NCI-H187 (cell line): ENCODE measurements at regions not wholly inside any gene's neighbourhood (a gene's known extent, or its start where the extent isn't known, plus 50 kb on each side); places are given as distances from the start of the nearest gene placed in this dataset.
"Not testable (repeated sequence)": the region's sequence is repeated elsewhere in the genome, so short reads cannot be mapped to it uniquely, and the experiment has no call there.

Experiments used
- DNase-seq, 2 experiments: peaks; one replicate each; lab custom pipeline; 2025; lab: John Stamatoyannopoulos, UW

DNA sequence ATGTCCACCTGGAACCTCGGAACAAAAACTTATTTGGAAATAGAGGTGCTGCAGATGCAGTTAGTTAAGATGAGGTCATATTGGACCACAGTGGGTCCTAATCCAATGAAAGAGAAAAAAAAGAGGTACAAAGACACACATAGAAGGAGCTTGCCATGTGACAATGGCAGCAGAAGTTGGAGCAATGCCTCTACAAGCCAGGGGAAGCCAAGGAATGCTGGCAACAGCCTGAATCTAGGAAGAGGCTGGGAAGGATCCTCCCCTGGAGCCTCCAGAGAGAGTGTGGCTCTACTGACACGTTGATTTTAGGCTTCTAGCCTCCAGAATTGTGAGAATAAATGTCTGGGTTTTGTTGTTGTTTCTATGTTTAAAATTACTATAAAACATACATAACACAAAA, 521.8 kb upstream of the CCDC196 start:
- DNase-seq, result no peak

DNA sequence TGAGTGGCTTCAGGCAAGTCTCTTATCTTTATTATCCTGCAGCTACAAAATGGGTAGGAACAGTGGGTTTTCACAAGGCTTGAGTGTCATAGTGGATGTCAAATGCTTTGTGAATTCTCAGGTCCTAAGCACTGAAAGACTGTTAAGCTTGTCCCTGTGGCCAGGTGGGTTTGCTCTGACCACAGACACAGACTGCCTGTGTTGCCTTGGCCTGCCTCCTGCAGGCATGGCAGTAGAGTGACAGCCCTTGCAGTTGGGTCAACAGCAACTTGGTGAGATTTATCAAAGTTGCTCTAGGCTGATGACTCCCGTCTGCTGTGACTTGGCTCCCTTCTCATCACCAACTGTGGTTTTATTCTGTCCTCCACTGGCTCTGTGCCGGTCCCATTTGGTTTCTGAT, 520.0 kb upstream of the CCDC196 start:
- no peak for DNase-seq

GRCh38 chr14:65972346-65972870, 513.8 kb upstream of the CCDC196 start:
- no peak for DNase-seq

DNA sequence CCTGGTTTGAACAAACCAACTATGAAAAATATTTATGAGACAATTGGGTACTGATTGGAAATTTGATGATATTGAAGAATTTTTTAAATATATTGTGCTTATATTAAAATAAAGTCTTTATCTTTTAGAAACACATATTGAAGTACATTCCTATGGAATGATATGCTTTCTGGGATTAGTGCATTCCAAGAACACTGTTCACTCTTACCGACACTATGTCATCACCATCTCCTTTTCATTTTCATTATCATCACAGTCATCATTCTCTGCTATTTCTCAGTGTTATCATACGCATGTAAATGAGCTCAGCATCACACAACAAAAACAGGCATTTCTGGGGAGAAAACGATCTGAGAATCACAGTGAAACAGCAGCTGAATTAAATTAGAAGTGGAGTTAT, 513.3 kb upstream of the CCDC196 start:
- no peak for DNase-seq

DNA sequence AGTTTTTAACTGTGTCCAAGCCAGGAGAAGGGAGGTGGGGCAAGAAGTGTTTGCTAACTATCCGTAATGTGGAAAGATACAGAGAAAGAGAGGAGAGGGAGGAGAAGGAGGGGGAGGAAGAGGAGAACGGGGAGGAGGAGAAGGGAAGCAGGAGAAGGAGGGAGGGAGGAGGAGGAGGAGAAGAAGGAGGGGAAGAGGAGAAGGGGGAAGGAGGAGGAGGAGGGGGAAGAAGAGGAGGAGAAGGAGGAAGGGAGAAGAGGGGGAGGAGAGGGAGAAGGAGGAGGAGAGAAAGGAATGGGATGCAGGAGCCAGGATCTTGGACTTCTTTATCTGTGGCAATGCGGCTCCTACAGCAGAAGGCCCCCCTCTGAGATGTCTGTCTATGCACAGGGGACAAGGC, 510.3 kb upstream of the CCDC196 start:
- no peak for DNase-seq

DNA sequence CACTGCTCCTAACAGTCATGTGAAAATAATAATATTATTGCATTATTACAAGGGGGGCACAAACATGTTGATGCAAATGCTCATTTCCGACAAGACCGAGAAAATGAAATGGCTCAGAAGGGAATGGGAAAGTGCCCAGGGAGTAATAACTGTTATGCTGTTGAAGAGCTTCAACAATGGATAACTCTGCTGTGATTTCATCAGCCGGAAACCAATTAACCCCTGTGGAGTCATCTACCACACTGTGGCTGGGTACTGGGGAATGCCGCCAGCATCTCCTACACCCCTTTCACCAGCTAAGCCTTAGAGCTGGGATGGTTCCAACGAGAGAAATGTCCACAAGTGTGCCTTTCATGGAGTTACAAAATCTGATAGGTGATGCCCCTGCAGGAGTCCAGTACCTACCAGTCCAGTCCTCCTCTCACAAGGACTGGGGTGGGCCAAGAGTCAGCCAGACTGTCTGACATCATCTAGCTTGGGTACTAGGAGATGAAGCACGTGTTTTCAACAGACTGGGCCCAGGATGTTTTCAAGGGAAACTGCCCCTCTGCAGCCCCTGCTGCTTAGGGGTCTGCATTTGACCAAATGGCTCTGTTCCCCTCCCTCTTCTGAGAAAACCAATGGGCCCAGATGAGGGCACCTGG, 509.3 kb upstream of the CCDC196 start:
- DNase-seq, result no peak

DNA sequence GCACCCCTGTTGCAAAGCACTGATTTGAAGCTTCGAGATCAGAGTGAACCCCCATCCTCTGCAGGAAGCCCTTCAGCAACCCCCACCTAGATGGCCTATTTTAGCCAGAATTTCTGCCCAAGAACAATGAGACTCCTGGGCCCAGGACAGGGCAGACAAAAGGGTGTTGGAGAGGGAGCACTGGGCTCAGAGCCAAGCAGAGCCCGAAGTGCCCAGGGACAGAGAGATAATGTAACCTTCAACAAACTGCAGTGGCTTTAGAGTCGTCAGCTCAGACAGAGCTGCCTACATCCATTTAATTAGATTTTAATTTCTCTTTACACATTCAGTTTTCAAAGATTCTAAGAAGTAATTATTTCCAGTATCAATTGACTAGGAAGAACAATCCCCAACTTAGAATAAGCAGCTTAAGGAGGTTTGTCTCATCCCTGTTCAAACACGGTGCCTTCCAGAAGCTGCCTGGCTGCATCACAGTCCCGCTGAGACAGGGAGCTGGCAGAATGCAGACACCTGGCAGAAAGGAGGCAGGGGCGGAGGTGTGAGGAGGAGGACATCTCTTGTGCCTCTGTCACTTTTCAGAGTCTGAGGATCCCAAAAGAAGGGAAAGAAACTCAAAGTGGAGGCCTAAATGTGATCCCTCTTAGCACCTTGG, 504.9 kb upstream of the CCDC196 start:
- no peak for DNase-seq

GRCh38 chr14:65986041-65986440, 500.1 kb upstream of the CCDC196 start:
- no peak for DNase-seq

DNA sequence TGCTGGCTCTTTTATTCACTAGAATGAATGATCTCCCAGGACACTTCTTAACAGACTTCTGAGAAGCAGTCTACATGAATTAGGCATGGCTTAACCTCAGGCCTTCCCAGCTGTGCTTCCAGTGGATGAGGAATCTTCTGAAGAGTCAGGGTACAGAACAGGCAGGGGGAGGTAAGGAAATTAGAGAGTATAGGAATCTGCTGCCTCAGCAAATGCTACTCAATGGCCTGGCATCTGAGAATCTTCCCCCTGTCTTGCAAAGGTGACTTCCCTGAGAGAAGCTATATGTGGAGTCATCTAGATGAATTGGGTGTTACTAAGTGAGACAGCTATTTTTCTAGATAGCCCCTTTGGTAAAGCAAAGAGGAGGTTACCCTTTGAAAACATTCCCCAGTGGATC, 496.2 kb upstream of the CCDC196 start:
- no peak for DNase-seq

- no peak for DNase-seq
Observed at GRCh38 chr14:65991104-65991503, 495.1 kb upstream of the CCDC196 start.

- DNase-seq, result not testable (repeated sequence)
Observed at GRCh38 chr14:65991935-65992334, 494.2 kb upstream of the CCDC196 start.

DNA sequence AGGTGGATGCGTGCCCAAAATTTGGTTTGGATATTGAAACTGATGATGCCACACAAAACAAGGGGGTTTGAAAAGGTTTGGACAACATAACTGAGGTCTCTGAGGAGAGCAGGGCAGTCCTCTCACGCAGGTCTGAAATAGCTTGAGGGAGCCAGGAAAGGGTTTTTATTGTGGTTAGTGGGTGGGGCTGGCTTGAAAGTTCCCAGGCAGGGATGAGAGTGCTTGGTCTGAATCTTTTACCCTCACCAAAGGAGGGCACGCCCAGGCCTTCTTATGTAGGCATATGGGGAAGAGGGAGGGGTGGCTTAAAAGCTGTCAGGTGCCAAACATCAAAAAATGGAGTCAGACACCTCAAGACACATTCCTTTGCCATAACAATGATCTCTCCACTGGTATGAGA, 493.1 kb upstream of the CCDC196 start:
- DNase-seq, result peak in 1 of 2 experiments; percentile 72

DNA sequence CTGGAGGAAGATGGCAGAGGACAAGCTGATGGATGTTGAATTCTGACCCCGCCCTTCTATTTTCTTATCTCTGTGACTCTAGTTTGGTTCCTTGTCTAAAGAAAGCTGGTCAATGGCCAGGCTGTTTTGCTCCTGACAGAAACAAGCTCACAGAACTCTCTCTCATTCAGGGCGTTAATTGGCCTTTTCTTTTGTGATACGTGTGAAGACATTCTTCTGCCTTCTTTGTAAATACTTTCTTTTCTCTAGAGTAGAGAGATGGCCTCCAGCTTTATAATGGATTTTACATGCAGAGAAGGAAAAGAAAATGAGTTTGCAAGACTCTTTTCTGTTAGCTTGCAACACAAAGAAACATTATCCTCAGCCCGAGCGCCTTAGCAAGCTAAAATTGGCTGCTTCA, 492.2 kb upstream of the CCDC196 start:
- DNase-seq, result no peak

DNA sequence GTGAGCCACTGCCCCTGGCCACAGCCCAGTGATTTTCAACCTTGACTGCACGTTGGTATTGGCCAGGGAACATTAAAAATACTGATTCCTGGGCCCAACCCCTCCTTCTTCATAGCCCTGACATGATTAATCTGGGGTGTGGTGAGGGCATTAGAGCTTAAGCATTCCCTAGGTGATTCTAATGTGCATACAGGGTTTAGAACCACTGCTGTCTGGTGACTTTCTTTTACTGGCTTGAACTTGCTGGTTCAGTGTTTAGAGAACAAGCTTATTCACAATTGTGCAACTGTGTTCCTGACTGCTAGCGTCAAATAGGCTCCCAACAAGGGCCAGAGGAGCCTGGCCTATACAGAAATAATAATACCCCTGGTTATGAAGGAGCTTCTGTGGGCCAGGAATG, 488.8 kb upstream of the CCDC196 start:
- DNase-seq, result no peak

GRCh38 chr14:65999865-66000264, 486.3 kb upstream of the CCDC196 start:
- no peak for DNase-seq

DNA sequence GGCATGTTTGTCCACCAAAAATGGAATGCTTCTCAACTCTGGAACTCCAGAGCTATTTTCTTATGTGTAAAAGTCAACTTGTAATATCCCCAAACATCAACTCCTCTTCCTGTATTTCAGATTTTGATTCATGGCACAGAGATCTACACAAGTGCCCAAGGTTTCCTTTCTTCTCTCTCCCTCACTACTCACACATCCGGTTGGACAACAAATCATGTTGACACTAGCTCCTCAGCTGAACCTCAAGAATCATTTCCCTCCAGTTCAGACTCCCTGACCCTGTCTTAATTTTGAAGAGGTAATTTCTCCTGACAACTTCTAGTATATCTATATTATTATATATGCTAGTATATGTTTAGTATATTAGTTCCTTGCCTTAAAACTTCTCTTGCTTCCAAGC, 485.4 kb upstream of the CCDC196 start:
- no peak for DNase-seq

GRCh38 chr14:66001356-66001755, 484.8 kb upstream of the CCDC196 start:
- no peak for DNase-seq

GRCh38 chr14:66003082-66003730, 483.0 kb upstream of the CCDC196 start:
- DNase-seq, result no peak

DNA sequence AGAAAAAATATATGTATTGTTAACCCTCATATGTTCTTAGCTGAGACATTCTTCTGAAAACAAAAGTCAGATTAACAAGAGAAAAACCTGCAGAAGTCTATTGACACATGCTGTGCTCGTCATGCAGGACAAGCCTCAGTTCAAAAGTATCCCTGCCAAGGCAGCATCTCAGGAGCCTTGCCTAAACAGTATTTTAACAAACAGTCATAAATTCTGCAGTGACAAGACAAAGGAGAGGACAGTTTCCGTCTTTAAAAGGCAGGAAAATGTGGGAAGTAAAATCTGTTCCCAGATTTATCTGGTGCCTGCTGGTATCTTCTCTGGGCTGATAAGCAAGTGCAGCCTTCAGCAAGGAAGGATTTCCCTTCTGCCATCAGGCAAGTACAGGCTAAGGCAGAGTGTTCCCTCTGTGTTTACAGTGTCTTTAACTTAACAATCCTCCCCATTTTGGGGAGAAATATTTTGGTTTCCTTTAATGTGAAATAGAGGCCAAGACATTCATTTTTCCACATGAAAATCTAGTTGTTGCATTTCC, 480.2 kb upstream of the CCDC196 start:
- no peak for DNase-seq

GRCh38 chr14:66008631-66009030, 477.5 kb upstream of the CCDC196 start:
- DNase-seq, result no peak

DNA sequence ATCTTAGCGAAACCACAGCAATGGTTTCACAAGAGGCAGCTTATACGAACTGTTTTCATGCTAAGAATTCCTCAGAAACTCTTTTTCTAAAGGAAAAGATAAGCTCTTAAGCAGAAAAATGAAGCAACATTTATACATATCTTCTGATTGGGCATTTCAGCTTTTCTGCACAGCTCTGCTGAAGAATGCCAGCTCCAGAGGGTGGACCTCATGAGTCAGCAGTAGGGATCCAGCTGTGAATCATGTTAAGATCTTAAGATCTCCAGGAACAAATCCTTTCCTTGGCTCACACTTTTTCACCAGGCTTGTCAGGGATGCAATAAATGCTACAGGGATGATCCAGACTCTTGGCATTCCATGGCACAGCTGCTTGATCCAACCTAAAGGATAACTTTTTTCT, 477.1 kb upstream of the CCDC196 start:
- no peak for DNase-seq

DNA sequence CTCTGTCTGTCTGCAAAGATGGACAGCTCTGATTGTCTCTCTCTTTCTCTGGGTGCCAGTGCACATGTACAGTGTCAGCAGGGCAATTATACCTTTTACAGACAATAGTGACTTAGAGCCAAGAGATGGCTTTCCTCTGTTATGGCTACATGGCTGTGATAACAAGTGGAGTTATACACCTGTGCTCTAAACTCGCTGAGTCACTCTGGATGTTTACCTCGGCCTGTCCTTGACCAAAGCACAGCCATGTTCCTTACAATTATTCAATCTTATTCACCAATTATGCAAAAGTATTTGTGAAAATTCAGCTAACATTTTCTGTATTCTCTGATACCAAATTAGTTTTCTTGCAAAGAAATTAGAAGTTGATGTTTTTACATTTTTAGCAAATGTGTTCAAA, 475.5 kb upstream of the CCDC196 start:
- no peak for DNase-seq

DNA sequence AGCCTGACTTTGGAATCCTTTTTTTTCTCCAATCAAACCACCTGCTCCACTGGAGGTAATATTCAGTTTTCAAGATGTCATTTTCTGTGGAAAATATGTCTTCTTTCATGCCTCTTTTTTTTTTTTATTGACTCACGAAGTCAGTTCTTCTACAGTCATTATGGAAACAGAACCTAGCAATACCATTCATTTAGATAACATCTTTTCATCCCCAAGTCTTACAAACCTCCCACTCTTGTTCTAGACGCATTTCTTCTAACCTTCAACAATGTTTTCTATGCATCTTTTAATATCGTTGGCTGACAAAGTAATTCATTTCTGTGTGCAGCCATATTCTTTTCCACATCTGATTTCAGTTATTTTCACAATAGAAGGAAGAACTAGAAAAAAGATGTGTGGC, 474.3 kb upstream of the CCDC196 start:
- no peak for DNase-seq
